ENCODE measurements at regions not wholly inside any gene's neighbourhood (a gene's known extent, or its start where the extent isn't known, plus 50 kb on each side); places are given as distances from the start of the nearest gene placed in this dataset.
"Not testable (repeated sequence)": the region's sequence is repeated elsewhere in the genome, so short reads cannot be mapped to it uniquely, and the experiment has no call there.

DNA sequence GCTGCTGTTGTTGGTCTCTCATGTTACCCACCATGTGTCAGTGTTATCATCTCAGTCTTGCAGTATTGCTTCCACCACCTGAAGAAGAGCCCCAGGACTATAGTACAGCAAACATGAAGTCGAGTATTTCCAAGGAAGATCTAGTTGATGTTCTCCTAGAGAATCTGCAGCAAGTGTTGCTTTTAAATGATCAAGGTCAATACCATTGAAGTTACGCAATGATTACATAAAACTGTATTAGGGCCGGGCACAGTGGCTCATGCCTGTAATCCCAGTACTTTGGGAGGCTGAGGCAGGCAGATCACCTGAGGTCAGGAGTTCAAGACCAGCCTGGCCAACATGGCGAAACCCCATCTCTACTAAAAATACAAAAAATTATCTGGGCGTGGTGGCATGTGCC lies 173.9 kb downstream of the TJP1 start:
- not testable (repeated sequence) for DNase-seq

DNA sequence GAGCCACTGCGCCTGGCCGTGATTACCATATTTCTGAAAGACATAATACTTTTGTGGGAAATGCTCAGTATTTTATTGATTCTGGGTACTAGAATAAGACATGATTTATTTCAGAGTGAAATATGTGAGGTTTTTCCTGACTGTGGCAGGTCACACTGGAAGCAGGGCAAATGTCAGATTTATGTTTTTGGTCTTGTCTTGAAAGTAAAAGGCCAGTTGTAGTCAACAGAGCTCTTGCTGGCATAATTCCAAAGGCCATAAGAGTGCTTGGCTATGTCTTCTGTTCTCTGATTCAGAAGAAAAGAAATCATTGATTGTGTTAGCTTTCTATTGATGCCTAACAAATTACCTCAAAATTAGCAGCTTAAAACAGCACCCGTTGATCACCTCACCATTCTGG lies 176.4 kb downstream of the TJP1 start:
- DNase-seq, result no peak

DNA sequence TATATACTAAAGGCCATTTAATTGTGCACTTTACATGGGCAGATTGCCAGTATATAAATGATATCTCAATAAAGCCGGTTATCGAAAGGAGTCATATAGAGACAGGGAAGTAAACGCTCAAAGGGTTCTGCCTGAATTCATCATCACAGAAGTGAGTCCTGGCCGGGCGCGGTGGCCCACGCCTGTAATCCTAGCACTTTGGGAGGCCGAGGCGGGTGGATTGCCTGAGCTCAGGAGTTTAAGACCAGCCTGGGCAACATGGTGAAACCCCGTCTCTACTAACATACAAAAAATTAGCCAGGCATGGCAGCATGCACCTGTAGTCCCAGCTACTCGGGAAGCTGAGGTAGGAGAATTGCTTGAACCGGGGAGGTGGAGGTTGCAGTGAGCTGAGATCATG lies 177.9 kb downstream of the TJP1 start:
- not testable (repeated sequence) for DNase-seq

DNA sequence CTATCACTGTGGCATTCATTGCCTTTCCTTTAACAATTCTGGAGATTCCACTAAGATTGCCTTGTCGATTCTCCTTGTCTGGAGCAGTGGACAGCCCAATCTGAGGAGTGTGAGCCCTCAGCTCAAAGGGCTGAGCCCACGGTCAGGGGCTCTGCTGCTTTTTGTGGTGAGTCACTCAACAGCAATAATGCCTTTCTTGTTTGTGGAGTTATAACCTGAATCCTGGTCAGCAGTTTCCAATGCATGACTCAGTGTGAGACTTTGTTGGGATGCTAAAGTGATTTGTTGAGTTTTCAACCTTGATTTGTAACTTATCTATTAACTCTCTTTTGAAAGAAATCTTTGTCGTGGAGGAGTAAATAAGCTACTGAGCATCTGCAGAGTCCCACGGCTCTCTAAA lies 183.5 kb downstream of the TJP1 start:
- no peak for DNase-seq

DNA sequence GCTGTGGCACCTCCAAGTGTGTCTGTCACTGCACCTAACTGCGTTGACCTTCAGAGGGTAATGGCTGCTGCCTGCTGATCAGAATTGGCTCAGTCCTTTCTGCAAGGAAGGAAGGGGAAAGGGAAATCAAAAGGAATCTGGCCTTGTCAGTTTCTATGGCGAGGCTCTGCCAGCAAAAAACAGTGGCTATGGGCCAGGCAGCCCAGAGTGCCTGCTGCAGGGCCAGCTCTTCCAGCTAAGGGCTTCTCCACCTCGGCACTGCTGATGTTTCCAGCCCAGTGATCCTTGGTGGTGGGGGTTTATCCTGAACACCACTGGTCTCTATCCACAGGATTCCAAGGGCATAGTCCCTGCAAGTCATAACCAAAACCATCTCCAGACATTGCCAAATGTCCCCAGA lies 184.3 kb downstream of the TJP1 start:
- no peak for DNase-seq

DNA sequence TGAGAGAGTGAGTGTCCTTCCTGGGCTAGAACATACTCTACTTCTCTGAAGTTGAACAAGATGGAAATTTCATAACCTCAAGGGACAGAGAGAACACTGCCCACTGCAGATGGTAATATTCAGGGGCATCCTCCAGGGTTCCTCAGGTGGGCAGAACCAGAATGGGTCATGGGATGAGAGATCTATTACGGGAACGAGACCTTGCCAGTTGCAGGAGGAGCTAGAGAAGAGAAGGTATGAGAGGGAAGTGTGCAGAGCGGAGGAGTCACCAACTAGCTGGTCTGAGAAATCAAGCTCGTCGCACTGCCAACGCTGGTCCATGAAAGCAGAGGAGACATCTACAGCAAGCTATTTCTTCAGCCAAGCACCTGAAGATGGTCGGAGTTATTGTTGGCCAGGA lies 184.7 kb downstream of the TJP1 start:
- DNase-seq, result no peak

DNA sequence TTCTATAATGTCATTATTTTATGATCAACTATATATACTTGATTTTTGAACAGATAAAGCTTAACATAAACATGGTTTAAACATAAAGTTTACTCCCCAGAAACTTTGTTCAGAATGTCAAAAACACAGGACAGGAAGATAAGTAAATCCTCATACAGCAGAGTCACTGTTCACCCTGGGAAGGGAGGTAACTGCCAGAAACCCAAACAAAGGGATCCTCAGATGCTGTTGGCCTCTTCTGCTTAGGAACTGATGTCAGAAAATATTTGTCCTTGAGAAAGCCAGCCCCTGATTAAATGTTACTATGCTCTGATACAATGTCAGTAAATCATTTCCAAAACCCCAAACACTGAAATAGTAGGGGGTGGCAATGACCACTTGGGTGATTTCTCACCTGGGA lies 185.3 kb downstream of the TJP1 start:
- no peak for DNase-seq

DNA sequence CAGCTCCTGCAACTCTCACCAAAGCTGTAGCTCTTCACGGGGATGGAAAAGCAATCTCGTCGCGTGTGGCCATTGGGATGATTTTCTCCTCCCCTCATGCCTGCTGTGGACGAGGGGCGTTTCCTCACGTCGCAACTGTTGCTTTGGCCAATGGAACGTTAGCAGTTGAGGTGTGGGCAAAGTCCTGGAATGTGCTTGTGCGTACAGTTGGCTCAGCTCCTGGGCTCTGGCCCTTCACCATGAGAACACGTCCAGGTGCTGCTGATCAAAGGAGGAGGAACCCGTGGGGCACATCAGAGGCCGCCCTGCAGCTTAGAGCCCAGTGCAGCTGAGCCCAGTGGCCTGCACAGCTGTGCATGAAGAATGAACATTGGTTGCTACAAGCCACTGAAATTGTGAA lies 186.1 kb downstream of the TJP1 start:
- DNase-seq, result no peak

DNA sequence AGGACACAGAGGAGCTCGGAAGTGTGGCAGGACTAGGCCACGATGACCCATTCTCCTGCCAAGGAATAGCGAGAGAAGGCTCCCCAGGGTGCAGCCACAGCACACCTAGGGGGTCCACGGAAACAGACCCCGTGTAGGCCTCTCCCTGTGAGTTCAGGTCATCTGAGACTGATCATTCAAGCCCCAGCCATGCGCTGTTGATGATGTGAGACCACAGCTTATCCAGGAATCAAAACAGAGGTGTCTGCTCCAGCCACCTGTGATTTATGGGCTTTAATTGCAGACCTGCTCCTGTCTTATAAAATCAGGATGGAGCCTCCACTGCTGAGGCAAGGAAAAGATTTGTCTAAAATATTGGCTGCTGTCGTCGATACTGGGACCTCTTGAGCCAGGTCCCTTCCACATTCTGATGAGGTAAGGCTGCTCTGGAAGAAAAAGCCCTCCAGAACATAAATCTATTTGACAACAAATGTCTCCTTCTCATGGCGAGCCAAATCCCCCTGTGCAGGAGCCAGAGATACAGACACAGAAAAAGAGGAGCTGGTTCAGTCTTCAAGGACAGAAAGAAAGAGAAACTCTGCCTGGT lies 186.7 kb downstream of the TJP1 start:
- no peak for DNase-seq

DNA sequence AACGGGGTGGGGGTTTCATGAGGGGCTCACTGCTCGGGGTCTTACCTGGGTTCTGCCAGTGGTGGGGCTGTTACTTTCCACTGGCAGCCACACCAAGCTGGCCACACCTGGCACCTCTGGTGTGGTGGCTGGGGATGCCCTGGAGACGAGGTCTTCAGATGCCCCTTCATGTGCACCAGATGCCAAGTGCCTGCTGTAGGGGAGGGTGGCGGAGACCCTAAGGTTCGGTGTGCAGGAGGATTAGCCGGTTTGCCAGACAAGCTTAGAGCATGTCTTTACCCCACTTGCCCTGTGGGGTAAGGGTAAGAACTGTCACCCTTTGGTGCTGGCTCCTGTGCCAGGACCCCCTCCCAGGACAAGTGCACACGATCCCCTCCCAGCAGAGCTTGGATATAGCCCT lies 188.3 kb downstream of the TJP1 start:
- no peak for DNase-seq

DNA sequence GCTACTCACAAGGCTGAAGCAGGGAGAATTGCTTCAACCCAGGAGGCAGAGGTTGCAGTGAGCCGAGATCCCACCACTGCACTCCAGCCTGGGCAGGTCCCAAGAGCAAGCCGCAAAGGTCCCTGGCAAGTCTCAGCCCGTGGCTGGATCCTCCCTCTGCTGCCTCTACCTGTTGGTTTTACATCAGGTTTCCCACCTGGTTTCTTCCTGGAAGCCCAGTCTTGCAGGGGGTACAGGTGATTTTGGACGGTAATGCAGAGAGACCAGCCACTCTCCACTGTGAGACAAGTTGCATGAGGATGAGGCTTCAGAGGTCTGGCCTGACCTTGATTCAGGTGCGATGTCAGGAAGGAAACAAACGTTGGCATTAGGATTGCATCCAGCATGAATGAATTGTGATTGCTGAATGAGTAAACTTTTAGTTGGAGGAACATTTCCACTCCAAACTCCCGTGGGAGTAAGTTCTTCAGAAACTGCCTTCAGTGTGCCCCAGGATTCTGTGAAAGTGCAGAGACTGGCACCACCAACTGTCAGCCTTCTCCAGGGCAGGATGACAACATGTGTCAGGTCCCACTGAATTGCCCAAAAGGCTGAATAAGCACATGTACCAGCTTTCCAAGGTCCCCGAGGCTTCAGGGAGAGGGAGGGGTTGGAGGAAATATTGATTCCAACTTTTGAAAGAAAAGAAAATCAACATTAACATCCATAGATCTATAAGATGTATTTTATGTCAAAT lies 189.4 kb downstream of the TJP1 start:
- DNase-seq, result no peak

DNA sequence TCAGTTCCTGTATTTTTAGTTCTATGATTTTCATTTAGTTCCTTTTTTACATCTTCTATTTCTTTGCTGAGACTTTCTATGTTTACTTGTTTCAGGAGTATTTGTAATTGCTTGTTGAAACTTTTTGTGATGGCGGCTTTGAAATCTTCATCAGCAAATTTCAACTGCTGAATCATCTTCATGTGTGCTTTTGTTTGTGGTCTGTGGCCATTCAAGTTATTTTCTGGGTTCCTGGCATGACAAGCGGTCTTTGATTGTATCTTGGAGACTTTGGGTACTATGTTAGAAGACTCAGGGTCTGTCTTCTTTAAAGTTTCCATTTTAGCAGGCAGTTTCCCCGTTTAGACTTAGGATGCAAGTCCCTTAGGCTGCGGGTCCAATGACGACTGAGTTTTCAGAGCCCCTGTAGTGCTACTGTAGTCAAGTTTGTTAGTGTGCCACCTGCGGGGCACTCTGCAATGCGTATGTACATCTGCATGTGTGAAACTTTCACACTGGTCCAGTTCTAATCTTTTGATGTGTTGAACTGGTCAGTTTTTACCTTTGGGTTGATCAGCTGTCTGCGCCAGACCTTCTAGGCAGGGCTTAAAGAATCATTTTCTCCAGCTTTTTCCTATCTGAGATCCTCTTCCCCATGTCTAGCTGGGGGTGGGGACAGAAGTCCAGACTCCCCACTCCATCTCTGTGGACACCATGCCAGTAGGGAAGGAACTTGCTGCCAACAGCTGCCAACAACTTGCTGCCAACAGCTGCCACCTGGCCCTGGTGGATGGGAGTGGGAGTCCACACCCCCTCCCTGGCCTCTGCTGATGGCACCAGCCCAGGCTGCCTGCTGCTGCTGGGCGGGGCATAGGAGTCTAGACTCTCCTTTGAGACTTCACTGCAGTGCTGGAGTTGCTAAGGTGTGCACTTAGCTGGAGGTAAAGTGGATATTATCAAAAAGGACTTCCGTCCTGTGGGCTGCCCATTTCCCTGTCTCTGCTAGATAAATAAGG lies 190.9 kb downstream of the TJP1 start:
- DNase-seq, result peak; percentile 56

DNA sequence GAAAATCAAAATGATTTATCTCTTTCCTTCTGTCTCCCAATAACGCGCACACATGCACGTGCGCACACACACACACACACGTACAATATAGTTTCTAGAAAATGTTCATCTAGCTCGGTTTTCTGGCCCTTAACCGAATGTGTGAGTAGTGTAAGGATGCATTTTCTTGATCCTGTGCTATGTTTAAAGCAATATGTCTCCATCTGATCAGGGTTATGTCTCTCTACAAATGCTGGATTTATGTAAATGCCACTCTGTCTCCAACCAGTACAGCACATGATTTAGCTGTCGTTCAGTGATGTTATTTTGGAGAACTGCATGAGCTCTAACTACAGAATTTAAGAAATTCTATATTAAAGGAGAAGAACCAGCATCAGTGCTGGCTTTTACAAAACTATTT lies 198.0 kb downstream of the TJP1 start:
- DNase-seq, result no peak

DNA sequence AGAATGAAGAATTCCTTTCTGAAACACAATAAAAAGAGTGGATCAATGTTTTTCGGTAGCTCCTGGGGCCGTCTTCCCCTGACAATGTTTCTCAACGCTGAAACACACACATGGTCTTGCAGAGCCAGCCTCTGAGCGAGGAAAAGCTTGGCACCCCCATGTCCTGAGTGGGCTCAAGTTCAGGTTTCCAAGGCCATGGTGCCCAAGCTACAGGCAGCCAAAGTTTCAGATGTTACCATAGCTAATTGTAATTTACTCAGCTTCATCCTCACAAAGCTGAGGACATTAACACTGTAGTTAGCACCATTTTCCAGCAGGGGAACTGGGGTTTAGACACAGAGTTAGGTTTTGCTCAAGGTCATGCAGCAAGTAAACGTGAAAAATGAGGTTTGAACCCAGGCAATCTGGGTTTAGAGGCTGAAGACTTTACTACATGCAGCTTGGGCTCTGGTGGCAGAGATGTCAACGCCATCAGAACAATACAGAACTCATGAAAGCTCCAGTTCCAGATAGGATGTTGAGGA lies 199.1 kb downstream of the TJP1 start:
- DNase-seq, result no peak

DNA sequence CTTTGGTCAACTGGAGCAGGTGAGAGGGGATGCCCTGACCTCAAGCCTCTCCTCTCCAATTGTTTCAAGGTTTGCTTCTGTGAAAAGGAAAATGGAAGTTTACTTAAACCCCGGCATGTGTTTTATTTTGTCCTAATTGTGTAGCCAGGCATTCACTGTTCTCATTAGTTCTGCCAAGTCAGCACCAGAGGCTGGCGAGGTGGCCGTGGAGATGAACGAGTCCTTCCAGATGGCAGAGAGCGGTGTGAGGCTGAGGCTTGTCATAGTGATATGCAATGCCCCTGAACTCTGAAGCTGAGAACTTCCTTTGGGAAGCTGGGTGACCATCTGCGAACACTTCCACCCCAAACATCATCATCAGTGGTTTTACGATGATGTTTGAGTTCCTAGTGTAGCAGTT lies 199.6 kb downstream of the TJP1 start:
- no peak for DNase-seq

DNA sequence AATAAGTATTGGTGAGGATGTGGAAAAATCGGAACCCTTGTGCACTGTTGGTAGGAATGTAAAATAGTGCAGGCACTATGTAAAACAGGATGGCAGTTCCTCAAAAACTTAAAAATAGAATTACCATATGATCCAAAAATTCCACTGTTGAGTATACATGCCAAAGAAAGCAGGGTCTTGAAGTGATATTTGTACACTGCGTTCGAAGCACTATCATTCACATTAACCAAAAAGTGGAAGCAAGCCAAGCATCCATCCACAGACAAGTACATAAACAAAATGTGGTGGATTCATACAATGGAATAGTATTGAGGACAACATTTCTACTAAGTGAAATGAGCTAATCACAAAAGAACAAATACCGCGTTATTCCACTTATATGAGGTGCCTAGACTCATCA lies 200.7 kb downstream of the TJP1 start:
- no peak for DNase-seq

DNA sequence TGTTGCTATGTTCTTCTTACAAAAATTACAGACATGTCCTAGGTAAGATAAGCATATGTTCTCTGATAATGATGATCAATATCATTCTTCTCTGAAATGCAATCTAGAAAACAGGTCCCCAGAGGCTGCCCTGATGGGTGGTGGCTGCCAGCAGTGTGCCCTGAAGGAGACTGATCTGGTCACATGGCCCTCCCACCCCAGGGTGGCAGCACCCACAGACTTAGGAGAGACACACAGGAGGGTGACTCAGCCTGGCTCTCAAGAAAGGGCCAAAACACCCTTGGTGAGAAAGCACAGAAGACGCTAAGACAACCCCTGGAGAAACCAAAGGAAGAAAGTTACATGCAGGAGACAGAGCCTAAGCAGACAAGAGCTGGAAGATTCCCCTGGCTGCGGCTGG lies 203.7 kb downstream of the TJP1 start:
- no peak for DNase-seq

DNA sequence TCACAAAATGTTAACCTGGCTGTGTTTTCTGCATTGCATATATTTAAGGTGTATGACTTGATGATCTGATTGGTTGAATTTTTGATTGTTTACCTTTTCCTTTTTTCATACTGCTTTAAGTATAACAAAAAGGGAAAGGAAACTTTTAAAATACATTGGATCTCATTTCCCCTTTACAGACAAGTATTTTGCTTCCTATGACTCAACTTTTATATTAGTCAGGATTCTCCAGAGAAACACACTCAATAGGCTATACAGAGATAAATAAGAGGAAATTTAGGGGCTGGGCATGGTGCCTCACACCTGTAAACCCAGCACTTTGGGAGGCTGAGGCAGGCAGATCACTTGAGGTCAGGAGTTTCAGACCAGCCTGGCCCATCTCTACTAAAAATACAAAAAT lies 205.8 kb downstream of the TJP1 start:
- no peak for DNase-seq

DNA sequence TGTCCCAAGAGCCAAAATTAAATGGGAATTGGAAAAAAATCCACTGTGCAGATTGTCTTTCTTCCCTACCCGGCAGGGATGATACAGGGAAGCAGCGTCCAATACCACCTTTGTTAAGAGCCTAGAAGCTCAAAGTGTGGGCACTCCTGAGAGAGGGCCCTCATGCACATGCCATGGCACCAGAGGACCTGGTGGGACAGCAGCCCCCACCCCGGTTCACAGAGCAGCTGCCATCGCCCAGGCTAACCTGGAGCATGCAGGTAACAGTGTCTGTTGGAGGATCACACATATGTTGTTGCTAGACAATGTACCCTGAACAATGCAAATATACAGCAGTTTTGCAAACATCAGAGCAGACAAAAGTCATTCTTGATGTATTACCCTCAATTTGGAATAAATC lies 206.5 kb downstream of the TJP1 start:
- no peak for DNase-seq

DNA sequence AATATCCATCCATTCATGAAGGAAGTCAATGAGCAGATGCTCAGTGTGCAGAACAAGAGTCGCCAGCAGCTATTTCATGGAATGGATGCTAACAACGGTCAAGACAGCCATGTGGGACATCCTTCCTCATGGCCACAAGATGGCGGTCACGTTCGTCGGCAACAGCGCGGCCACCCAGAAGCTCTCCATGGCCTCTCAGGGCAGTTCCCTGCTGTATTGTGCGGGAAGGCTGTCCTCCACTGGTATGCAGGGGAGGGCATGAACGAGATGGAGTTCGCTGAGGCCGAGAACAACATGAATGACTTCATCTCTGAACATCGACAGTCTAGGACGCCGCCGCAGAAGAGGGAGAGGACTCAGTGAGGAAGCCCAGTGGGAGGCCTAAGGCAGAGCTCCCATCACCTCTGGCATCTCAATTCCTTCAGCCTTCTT lies 208.3 kb downstream of the TJP1 start:
- peak; percentile 58 for DNase-seq

DNA sequence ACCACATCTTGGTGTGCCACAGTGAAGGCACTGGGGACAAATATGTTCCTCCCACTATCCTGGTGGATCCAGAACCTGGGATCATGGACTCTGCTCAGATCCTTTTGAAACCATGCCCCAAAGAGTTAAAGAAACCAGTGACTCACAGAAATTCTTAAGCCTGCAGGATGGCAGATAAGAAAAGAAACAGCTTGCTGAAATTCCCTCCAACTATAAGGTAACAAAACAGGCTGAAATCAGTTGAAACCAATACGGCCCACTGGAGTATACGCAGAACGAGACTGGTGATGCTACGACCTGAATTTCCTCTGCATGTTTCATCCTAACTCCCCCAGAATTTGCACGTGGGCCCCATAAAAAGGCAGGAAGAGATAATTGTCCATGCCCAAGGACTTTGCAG lies 209.6 kb downstream of the TJP1 start:
- DNase-seq, result no peak

DNA sequence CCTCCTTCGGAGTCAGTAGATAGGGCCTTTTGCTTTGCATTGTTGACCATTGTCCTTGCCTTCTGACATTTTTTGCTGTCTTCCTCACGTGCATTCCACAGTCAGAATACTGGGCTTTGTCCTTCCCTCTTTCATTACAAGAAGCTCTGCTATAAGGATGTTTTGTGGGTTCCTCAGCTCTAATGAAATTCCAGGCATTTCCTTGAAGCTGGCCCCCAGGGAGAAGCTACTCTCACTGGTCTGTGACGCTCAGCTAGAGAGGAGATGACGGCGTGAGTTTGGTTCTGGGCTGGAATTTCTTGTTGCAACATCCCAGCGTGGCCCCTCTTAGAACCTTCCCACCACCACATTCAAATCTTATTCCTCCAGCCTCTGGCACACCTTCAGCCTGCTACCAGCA lies 210.2 kb downstream of the TJP1 start:
- no peak for DNase-seq

DNA sequence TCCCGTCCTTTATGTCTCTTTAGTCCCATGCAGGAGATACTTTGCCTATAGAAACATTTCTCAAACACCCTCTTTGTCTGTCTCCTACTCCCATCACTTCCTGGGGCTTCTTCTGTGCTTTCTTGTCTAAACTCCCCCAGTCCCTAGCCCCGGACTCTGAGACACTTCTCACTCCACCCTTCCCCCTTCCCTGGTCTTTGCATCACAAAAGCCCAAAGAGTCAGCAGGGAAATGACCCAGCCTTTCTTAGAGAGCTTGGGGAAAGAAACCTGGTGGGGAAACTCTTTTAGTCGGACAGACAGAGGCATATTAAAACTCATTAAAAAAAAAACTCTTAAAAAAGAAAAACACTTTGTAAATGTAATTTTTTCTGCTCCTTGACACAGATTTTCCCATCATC lies 211.2 kb downstream of the TJP1 start:
- DNase-seq, result no peak

DNA sequence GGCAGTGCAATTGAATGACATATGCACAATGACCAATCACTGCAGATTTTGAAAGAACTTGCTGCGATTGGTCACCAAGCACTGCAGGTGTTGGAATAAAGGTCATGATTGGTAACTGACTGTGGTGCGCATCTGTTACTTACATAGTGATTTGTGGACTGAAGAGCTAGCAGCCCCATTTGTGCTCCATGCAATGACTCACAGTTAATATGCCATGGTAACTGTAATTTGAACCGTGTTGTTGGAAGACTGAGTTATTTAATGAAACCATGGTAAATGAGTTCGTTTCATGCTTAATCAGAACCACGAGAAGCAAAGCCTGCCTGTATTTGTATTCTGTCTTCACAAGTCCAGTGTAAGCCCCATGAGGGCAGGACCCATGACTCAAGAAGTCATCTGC lies 220.5 kb downstream of the TJP1 start:
- no peak for DNase-seq

Measured in NCI-H1092 treated with DMSO at 0.1 percent for 48 hours (cell line).